SH-SY5Y (cell line): ENCODE measurements at regions not wholly inside any gene's neighbourhood (a gene's known extent, or its start where the extent isn't known, plus 50 kb on each side); places are given as distances from the start of the nearest gene placed in this dataset.

Experiments
- GATA2 ChIP-seq: IDR thresholded peaks from 2 replicates; pipeline ENCODE4 v1.6.1; 2011; ENCODE audit warnings: mild to moderate bottlenecking, low read depth, low read length
- GATA3 ChIP-seq: IDR thresholded peaks from 2 replicates; pipeline ENCODE4 v1.6.1; 2011; ENCODE audit warnings: low read depth, mild to moderate bottlenecking, low read length, moderate library complexity

GRCh38 chr13:106879806-106880205, 311.9 kb upstream of the ARGLU1 start:
- no peak for TF ChIP-seq GATA3
- TF ChIP-seq GATA2 = no peak
